ENCODE measurements at regions not wholly inside any gene's neighbourhood (a gene's known extent, or its start where the extent isn't known, plus 50 kb on each side); places are given as distances from the start of the nearest gene placed in this dataset.

DNA sequence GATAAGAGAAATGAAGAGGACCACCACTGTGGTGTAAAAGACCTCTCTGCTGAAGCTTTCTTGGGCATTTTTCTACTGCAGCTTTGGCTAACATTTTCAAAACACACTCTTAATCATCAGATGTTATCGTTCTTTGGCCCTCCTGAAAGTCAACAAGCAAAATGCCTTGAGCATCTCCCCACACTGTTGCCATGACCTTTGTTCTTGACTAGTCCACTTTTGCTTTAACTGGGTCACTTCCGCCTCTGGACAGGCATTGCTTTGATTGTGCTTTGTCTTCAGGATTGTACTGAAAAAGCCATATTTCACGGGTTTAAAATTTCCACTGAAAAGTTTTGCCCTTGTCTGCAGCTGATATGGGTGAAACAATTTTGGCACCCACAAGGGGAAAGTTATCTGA, 107.8 kb upstream of the CXCL12 start:
- DNase-seq (ENCODE audit: low read depth in 2 of 2) = no peak
- TF ChIP-seq, protein P1, sequence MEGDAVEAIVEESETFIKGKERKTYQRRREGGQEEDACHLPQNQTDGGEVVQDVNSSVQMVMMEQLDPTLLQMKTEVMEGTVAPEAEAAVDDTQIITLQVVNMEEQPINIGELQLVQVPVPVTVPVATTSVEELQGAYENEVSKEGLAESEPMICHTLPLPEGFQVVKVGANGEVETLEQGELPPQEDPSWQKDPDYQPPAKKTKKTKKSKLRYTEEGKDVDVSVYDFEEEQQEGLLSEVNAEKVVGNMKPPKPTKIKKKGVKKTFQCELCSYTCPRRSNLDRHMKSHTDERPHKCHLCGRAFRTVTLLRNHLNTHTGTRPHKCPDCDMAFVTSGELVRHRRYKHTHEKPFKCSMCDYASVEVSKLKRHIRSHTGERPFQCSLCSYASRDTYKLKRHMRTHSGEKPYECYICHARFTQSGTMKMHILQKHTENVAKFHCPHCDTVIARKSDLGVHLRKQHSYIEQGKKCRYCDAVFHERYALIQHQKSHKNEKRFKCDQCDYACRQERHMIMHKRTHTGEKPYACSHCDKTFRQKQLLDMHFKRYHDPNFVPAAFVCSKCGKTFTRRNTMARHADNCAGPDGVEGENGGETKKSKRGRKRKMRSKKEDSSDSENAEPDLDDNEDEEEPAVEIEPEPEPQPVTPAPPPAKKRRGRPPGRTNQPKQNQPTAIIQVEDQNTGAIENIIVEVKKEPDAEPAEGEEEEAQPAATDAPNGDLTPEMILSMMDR (IDR thresholded peaks at IDR 0.05; ENCODE audit: low read depth, low read length) = no peak
- no peak overlapping the region for H3K4me3 ChIP-seq (replicated peaks in 1 of 2; ENCODE audit: low read depth in 2 of 2, low read length in 2 of 2)

DNA sequence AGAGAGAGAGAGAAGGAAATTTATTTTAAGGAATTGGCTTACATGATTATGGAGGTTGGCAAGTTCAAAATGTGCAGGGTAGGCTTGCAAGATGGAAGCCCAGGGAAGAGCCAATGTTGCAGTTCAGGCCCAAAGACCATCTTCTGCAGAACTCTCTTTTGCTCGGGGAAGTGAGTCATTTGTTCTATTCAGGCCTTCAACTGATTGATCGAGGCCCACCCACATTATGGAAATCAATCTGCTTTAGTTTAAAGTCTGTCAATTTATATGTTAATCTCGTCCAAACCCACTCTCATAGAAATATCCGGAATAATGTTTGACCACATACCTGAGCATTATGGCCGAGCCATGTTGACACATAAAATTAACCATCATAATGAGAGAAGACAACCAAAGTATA, 113.3 kb upstream of the CXCL12 start:
- TF ChIP-seq, protein P1 (IDR thresholded peaks at IDR 0.05; ENCODE audit: low read depth, low read length) = no peak
- no peak overlapping the region for H3K4me3 ChIP-seq (replicated peaks in 1 of 2; ENCODE audit: low read depth in 2 of 2, low read length in 2 of 2)
- no peak for DNase-seq (ENCODE audit: low read depth in 2 of 2)

- TF ChIP-seq, protein P1 (IDR thresholded peaks at IDR 0.05; ENCODE audit: low read depth, low read length) = no peak
- DNase-seq (ENCODE audit: low read depth in 2 of 2) = no peak
- no peak overlapping the region for H3K4me3 ChIP-seq (replicated peaks in 1 of 2; ENCODE audit: low read depth in 2 of 2, low read length in 2 of 2)
These were observed 115.6 kb upstream of the CXCL12 start for GRCh38 chr10:44500451-44500850.

- TF ChIP-seq, protein P1 (IDR thresholded peaks at IDR 0.05; ENCODE audit: low read depth, low read length) = no peak
- H3K4me3 ChIP-seq (replicated peaks in 1 of 2; ENCODE audit: low read depth in 2 of 2, low read length in 2 of 2) = no peak overlapping the region
- DNase-seq (ENCODE audit: low read depth in 2 of 2) = no peak
These were observed 121.5 kb upstream of the CXCL12 start for GRCh38 chr10:44506386-44506785.

GRCh38 chr10:44510379-44511115, 125.7 kb upstream of the CXCL12 start:
- TF ChIP-seq, protein P1 (IDR thresholded peaks at IDR 0.05; ENCODE audit: low read depth, low read length) = no peak
- H3K4me3 ChIP-seq (replicated peaks in 1 of 2; ENCODE audit: low read depth in 2 of 2, low read length in 2 of 2) = no peak overlapping the region
- DNase-seq (ENCODE audit: low read depth in 2 of 2) = peak; percentile 37 to 96

DNA sequence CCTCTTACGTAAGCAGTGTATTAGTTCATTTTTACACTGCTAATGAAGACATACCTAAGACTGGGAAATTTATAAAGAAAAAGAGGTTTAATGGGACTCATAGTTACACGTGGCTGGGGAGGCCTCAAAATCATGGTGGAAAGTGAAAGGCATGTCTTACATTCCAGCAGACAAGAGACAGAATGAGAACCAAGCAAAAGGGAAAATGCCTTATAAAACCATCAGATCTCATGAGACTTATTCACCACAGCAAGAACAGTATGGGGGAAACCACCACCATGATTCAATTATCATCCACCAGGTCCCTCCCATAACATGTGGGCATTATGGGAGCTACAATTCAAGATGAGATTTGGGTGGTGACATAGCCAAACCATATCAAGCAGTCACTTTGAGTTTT, 126.3 kb upstream of the CXCL12 start:
- DNase-seq (ENCODE audit: low read depth in 2 of 2) = no peak
- H3K4me3 ChIP-seq (replicated peaks in 1 of 2; ENCODE audit: low read depth in 2 of 2, low read length in 2 of 2) = no peak overlapping the region
- TF ChIP-seq, protein P1 (IDR thresholded peaks at IDR 0.05; ENCODE audit: low read depth, low read length) = no peak

DNA sequence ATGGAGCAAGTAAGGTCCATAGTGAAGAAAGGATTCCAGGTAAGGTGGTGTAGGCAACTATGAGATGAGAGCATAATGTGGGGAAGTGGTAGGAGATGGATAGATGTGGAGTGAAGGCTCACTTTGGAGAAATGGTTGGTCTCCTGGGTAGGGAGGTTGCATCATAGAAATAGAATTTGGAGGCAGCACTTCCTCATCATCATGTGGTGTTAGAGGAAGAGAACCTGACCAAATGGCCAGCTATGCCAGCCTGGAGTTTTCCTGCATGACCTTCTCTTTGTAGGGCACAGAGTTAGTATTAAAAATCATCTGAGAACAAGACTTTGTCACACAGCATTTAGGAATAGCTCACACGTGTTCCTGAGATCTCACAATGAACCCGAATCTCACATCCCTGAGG, 126.7 kb upstream of the CXCL12 start:
- H3K4me3 ChIP-seq (replicated peaks in 1 of 2; ENCODE audit: low read depth in 2 of 2, low read length in 2 of 2) = no peak overlapping the region
- TF ChIP-seq, protein P1 (IDR thresholded peaks at IDR 0.05; ENCODE audit: low read depth, low read length) = no peak
- DNase-seq (ENCODE audit: low read depth in 2 of 2) = no peak
